Gastrocnemius medialis (tissue), 4 donors: ENCODE measurements at regions not wholly inside any gene's neighbourhood (a gene's known extent, or its start where the extent isn't known, plus 50 kb on each side); places are given as distances from the start of the nearest gene placed in this dataset.
"Not testable (repeated sequence)": the region's sequence is repeated elsewhere in the genome, so short reads cannot be mapped to it uniquely, and the experiment has no call there.

Experiments used
- ATAC-seq, 2 donors: fragments of 150-250 bp; one replicate each; pipeline ENCODE4 v1.9.1; 2016
- DNase-seq, 2 donors: peaks; one replicate each; pipeline ENCODE4 v3.0.0-alpha.2; 2019
- H3K27ac ChIP-seq, 4 donors: fragments of 200-600 bp; sonication (generic); 1 replicate in 1 of 4; 2 replicates in 3 of 4; pipeline ENCODE4 v1.5.1; 2016 to 2018; ENCODE audit warnings: mild to moderate bottlenecking in 2 of 4, moderate library complexity in 1 of 4
- H3K27me3 ChIP-seq, 3 donors: fragments of 200-600 bp; sonication (generic) in 2 of 3; 1 replicate in 1 of 3; 2 replicates in 2 of 3; pipeline versions ENCODE4 v1.5.1 to v1.6.0; 2016 to 2019; ENCODE audit warnings: mild to moderate bottlenecking in 1 of 3, moderate library complexity in 1 of 3
- H3K36me3 ChIP-seq, 2 donors: fragments of 200-600 bp; sonication (generic) in 1 of 2; one replicate each; pipeline ENCODE4 v1.5.1; 2017 to 2018
- H3K4me1 ChIP-seq, 2 donors: fragments of 200-600 bp; sonication (generic) in 1 of 2; one replicate each; pipeline ENCODE4 v1.5.1; 2016 to 2017; ENCODE audit warnings: mild to moderate bottlenecking in 2 of 2
- H3K4me3 ChIP-seq, 4 donors: fragments of 200-600 bp; sonication (generic) in 3 of 4; 1 replicate in 1 of 4; 2 replicates in 3 of 4; pipeline ENCODE4 v1.5.1; 2016 to 2019; ENCODE audit warnings: mild to moderate bottlenecking in 2 of 4
- H3K9me3 ChIP-seq, 3 donors: fragments of 200-600 bp; sonication (generic) in 2 of 3; 1 replicate in 1 of 3; 2 replicates in 2 of 3; pipeline ENCODE4 v1.5.1; 2016 to 2019
- POLR2A ChIP-seq, 2 donors: fragments of 450-650 bp; IDR thresholded peaks; one replicate each; pipeline ENCODE4 v1.6.1; 2017; ENCODE audit warnings: antibody characterized with exemption in 2 of 2, mild to moderate bottlenecking in 2 of 2, moderate library complexity in 2 of 2
- in situ Hi-C, 4 donors: fragments of 200-750 bp; cut with MboI; loops; one replicate each; pipeline versions ENCODE4 v1.15.0 to v1.8.0; 2017; ENCODE audit warnings: low sequenced_read_pairs in 4 of 4
- intact Hi-C: fragments of 100-400 bp; cut with DNase I; formaldehyde crosslinking; loops from one replicate; pipeline ENCODE4 v1.15.1; 2023; ENCODE audit warnings: low total_unique reads
- TF ChIP-seq, protein P1 (sequence below), 5 experiments: fragments of 450-650 bp in 3 of 5; fragments of 200-600 bp in 2 of 5; sonication (generic) in 2 of 5; IDR thresholded peaks in 4 of 5; conservative IDR thresholded peaks in 1 of 5; 1 replicate in 4 of 5; 2 replicates in 1 of 5; pipeline ENCODE4 v1.5.1; 2016 to 2019; ENCODE audit warnings: antibody characterized with exemption in 5 of 5, mild to moderate bottlenecking in 3 of 5, moderate library complexity in 3 of 5

DNA sequence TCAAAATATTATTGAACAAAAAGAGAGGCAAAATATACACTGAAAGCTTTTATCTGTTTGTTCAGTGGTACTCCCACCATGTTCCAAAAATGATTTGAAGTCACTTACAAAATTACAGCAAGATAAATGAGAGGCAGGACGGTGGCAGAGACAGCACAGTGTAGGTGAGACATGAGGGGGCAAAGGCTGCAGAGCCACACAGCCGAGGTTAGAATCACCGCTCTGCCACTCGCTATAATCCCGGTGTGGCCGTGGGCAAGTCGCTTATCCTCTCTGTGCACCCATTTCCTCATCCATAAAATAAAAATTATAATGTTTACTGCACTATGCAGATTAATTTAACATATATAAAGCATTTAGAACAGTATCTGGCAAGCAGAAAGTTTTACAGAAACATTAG is 140.1 kb upstream of the BEND6 start:
- Histone ChIP-seq H3K4me3 (peak overlapping the region; percentile 28 to 40 (median 34)), H3K27ac (peak overlapping the region; percentile 71 to 82 (median 76)), H3K27me3 (no peaks in the 10 kb centered on the region), H3K36me3 (no peaks in the 10 kb centered on the region), H3K9me3 (no peaks in the 10 kb centered on the region), H3K4me1 (peaks cover 58 to 66% of the 10 kb centered on the region in 2 donors)
- ATAC-seq (peak in 1 of 2 donors; percentile 67), DNase-seq (no peak)
- in situ Hi-C loops, result no loop called here
- intact Hi-C loops, result no loop called here
- TF ChIP-seq POLR2A (IDR thresholded peaks at IDR 0.05), result no peak
- TF ChIP-seq, protein P1, sequence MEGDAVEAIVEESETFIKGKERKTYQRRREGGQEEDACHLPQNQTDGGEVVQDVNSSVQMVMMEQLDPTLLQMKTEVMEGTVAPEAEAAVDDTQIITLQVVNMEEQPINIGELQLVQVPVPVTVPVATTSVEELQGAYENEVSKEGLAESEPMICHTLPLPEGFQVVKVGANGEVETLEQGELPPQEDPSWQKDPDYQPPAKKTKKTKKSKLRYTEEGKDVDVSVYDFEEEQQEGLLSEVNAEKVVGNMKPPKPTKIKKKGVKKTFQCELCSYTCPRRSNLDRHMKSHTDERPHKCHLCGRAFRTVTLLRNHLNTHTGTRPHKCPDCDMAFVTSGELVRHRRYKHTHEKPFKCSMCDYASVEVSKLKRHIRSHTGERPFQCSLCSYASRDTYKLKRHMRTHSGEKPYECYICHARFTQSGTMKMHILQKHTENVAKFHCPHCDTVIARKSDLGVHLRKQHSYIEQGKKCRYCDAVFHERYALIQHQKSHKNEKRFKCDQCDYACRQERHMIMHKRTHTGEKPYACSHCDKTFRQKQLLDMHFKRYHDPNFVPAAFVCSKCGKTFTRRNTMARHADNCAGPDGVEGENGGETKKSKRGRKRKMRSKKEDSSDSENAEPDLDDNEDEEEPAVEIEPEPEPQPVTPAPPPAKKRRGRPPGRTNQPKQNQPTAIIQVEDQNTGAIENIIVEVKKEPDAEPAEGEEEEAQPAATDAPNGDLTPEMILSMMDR (IDR thresholded peaks at IDR 0.05 in 4 of 5, conservative IDR thresholded peaks at IDR 0.05 in 1 of 5), result no peak

DNA sequence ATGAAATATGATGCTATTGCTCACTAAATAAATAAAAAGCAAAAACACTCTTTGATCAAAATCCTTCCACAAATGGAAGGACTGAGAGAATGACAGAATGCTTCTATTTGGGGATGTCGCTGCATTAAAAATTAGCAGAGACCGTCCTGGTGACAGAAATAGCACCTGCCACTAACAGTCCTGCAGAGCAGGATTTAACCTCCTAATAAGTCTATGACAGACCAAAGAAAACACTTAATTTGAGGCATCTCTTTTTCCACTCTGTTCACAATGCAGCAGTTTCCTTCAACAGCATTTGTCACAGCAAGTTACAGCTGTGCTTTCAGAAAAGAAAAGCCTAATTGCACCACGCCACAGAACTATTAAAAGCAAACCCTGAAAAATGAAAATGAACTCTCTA is 140.6 kb upstream of the BEND6 start:
- in situ Hi-C loops, result no loop called here
- ATAC-seq, result peak; percentile 48 to 60
- intact Hi-C loops, result no loop called here
- no peaks in the 10 kb centered on the region for H3K9me3 ChIP-seq
- H3K36me3 ChIP-seq, result no peaks in the 10 kb centered on the region
- peaks cover 62 to 65% of the 10 kb centered on the region in 2 donors for H3K4me1 ChIP-seq
- no peak for DNase-seq
- H3K27me3 ChIP-seq, result no peaks in the 10 kb centered on the region
- TF ChIP-seq POLR2A (IDR thresholded peaks at IDR 0.05), result no peak
- TF ChIP-seq, protein P1 (IDR thresholded peaks at IDR 0.05 in 4 of 5, conservative IDR thresholded peaks at IDR 0.05 in 1 of 5), result no peak
- H3K4me3 ChIP-seq, result peak overlapping the region; percentile 28 to 40 (median 34)
- peak overlapping the region; percentile 71 to 82 (median 76) for H3K27ac ChIP-seq

DNA sequence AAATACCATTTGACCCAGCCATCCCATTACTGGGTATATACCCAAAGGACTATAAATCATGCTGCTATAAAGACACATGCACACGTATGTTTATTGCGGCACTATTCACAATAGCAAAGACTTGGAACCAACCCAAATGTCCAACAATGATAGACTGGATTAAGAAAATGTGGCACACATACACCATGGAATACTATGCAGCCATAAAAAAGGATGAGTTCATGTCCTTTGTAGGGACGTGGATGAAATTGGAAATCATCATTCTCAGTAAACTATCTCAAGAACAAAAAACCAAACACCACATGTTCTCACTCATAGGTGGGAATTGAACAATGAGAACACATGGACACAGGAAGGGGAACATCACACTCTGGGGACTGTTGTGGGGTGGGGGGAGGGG is 142.1 kb upstream of the BEND6 start:
- intact Hi-C loops, H3K27me3 ChIP-seq, in situ Hi-C loops, DNase-seq, H3K9me3 ChIP-seq, ATAC-seq, H3K4me3 ChIP-seq, H3K36me3 ChIP-seq: not testable (repeated sequence)
- Histone ChIP-seq H3K4me1 (peaks cover 70 to 72% of the 10 kb centered on the region in 2 donors), H3K27ac (peak overlapping the region in 2 of 4 donors; percentile 44 to 87)

DNA sequence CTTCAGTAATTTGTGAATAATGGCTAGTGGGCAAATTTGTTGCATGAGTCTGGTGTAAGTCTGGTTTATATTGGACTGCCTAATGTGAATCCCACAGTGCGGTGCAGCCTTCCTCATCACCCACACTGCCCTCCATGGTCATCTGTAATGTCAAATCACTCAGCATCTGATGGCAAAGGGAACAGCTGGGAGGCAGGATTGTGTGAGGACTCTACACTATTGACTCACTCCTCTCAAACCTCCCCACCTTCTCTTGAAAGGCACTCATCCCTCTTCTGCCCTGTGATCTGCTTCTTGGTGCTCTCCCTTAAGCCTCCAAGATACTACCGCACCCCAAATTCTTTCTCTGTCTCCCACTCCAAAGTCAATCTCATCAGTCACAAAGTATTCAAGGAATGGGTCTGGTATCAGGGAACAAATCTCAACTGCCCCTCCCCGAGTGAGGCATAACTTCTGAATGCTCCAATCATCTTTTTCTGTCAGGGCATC is 146.0 kb upstream of the BEND6 start:
- in situ Hi-C loops, result no loop called here
- ATAC-seq (peak; percentile 55 to 79), DNase-seq (peak in 1 of 2 donors; percentile 54)
- Histone ChIP-seq H3K27me3 (no peaks in the 10 kb centered on the region), H3K4me1 (peaks cover 70 to 74% of the 10 kb centered on the region in 2 donors), H3K27ac (peak overlapping the region; percentile 87 to 93 (median 87)), H3K36me3 (no peaks in the 10 kb centered on the region), H3K9me3 (no peaks in the 10 kb centered on the region), H3K4me3 (no peak overlapping the region)
- intact Hi-C loops, result no loop called here
- TF ChIP-seq, protein P1 (IDR thresholded peaks at IDR 0.05 in 4 of 5, conservative IDR thresholded peaks at IDR 0.05 in 1 of 5), result no peak
- TF ChIP-seq POLR2A (IDR thresholded peaks at IDR 0.05), result no peak

DNA sequence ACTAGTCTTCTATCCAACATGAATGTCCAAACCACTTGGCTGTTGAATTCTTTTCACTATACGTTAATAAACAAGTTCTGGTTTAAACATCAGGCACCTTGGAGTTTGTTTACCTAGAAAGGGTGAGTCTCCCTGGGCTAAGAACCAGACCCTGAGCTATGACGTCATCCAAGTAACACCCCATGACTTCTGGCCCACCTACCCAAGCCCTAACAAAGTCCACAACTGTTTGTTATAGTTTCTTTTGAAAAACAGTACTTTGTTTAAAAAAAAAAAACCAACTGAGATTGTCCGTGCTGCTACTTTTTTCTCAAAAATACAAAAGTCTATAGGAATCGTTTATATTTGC is 146.9 kb upstream of the BEND6 start:
- TF ChIP-seq, protein P1 (IDR thresholded peaks at IDR 0.05 in 4 of 5, conservative IDR thresholded peaks at IDR 0.05 in 1 of 5), result no peak
- intact Hi-C loops (no loop called here), in situ Hi-C loops (no loop called here)
- Histone ChIP-seq H3K4me3 (no peak overlapping the region), H3K27me3 (no peaks in the 10 kb centered on the region), H3K4me1 (peaks cover 78 to 80% of the 10 kb centered on the region in 2 donors), H3K36me3 (no peaks in the 10 kb centered on the region), H3K9me3 (no peaks in the 10 kb centered on the region), H3K27ac (peak overlapping the region; percentile 87 to 93 (median 87))
- DNase-seq (no peak), ATAC-seq (no peak)
